ENCODE measurements at regions not wholly inside any gene's neighbourhood (a gene's known extent, or its start where the extent isn't known, plus 50 kb on each side); places are given as distances from the start of the nearest gene placed in this dataset.

GRCh38 chr4:144355811-144356757, 215.6 kb upstream of the GYPA start:
- TF ChIP-seq POLR2A (IDR thresholded peaks at IDR 0.05; ENCODE audit: low read depth, low read length) (no peak), POLR2AphosphoS5 (IDR thresholded peaks at IDR 0.05; ENCODE audit: low read depth, low read length) (no peak)

Data from GM12892 (cell line).